ENCODE measurements at regions not wholly inside any gene's neighbourhood (a gene's known extent, or its start where the extent isn't known, plus 50 kb on each side); places are given as distances from the start of the nearest gene placed in this dataset.

DNA sequence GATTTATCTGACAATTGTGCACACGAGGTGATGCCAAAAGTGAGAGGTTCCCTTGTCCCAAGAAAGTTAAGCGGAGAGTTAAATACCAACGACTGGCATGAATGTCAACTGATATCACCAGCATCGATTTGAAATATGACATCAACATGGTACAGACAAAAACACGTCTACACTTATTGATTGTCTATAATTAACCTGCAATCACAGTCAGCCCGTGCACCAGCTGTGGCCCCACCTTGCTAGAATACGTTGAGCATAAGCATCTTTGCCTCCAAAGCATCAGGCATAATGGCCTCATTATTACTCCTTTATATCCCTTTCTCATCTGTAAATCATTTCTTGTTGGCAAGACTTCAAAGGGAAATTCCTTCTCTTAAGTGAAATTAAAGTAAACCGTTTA is 625.4 kb downstream of the IRX1 start:
- H3K9me3 Mint-ChIP-seq, result peaks cover 0 to 19% (median 8%) of the 10 kb centered on the region in 5 donors
- H3K9me3 ChIP-seq (ENCODE audit: low read length), result no peaks in the 10 kb centered on the region
- no peak overlapping the region for H3K27ac Mint-ChIP-seq
- H3K4me1 ChIP-seq (ENCODE audit: insufficient read depth, low read length), result no peaks in the 10 kb centered on the region
- H3K27ac ChIP-seq (ENCODE audit: low read depth, low read length), result no peak overlapping the region
- DNase-seq, result no peak
- no peaks in the 10 kb centered on the region for H3K36me3 ChIP-seq (ENCODE audit: insufficient read depth, low read length)
- H3K36me3 Mint-ChIP-seq, result no peaks in the 10 kb centered on the region
- H3K27me3 ChIP-seq (ENCODE audit: insufficient read depth, low read length, poor library complexity, severe bottlenecking), result no peaks in the 10 kb centered on the region
- H3K4me3 Mint-ChIP-seq, result no peak overlapping the region
- ChIA-PET CTCF (no interaction called here), POLR2A (no interaction called here)
- no peaks in the 10 kb centered on the region for H3K27me3 Mint-ChIP-seq
- no peaks in the 10 kb centered on the region for H3K4me1 Mint-ChIP-seq
- no peak overlapping the region for H3K4me3 ChIP-seq (ENCODE audit: low read length)

DNA sequence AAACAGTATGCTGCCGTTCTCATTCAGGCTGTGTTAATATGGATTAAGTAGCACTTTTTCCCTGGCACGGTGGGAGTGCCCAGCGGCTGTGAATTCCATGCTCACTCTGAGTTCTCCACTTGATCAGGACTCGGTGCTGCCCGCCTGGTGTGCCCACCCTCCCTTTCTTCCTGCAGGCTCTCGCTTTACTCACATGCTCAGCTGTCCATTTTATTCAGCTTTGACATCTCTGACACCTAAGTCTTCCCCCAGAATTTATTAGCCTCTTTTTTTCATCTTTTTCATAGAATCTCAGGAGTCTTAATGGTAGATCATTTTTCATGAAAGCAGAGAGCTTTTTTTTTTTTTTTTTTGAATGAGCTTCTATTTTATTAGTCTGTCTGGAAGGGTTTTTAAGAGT is 626.5 kb downstream of the IRX1 start:
- ChIA-PET CTCF (no interaction called here), POLR2A (no interaction called here)
- DNase-seq, result no peak
- Histone ChIP-seq H3K9me3 (ENCODE audit: low read length) (no peaks in the 10 kb centered on the region), H3K4me3 (ENCODE audit: low read length) (no peak overlapping the region), H3K36me3 (ENCODE audit: insufficient read depth, low read length) (no peaks in the 10 kb centered on the region), H3K27ac (ENCODE audit: low read depth, low read length) (no peak overlapping the region), H3K4me1 (ENCODE audit: insufficient read depth, low read length) (no peaks in the 10 kb centered on the region), H3K27me3 (ENCODE audit: insufficient read depth, low read length, poor library complexity, severe bottlenecking) (no peaks in the 10 kb centered on the region)
- no peaks in the 10 kb centered on the region for H3K36me3 Mint-ChIP-seq
- no peak overlapping the region for H3K4me3 Mint-ChIP-seq
- H3K27ac Mint-ChIP-seq, result no peak overlapping the region
- H3K27me3 Mint-ChIP-seq, result no peaks in the 10 kb centered on the region
- no peaks in the 10 kb centered on the region for H3K4me1 Mint-ChIP-seq
- peaks cover 0 to 19% (median 8%) of the 10 kb centered on the region in 5 donors for H3K9me3 Mint-ChIP-seq

DNA sequence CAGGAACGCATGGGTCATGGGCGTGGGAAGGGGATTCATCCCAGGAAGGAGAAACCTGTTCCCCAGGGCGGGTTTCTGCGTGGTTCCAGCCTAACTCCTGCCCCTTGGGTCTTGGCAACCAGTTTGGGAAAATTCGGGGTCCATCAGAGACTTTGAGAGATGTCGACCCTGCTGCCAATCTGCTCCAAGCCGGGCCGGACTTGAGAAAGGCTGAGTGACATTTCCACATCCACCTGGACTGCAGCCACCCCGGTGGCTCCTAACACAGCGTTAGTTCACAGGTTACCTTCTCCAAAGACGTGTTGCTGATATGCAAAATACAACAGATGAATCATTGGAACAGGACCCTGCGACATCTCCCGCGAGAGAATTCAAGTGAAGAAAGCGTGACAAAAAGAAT is 627.2 kb downstream of the IRX1 start:
- Histone ChIP-seq H3K27ac (ENCODE audit: low read depth, low read length) (no peak overlapping the region), H3K36me3 (ENCODE audit: insufficient read depth, low read length) (no peaks in the 10 kb centered on the region), H3K4me3 (ENCODE audit: low read length) (no peak overlapping the region), H3K27me3 (ENCODE audit: insufficient read depth, low read length, poor library complexity, severe bottlenecking) (no peaks in the 10 kb centered on the region), H3K4me1 (ENCODE audit: insufficient read depth, low read length) (no peaks in the 10 kb centered on the region), H3K9me3 (ENCODE audit: low read length) (no peaks in the 10 kb centered on the region)
- peaks cover 0 to 17% (median 8%) of the 10 kb centered on the region in 5 donors for H3K9me3 Mint-ChIP-seq
- ChIA-PET CTCF (no interaction called here), POLR2A (no interaction called here)
- no peaks in the 10 kb centered on the region for H3K4me1 Mint-ChIP-seq
- no peaks in the 10 kb centered on the region for H3K27me3 Mint-ChIP-seq
- DNase-seq, result no peak
- H3K4me3 Mint-ChIP-seq, result no peak overlapping the region
- no peak overlapping the region for H3K27ac Mint-ChIP-seq
- H3K36me3 Mint-ChIP-seq, result no peaks in the 10 kb centered on the region

DNA sequence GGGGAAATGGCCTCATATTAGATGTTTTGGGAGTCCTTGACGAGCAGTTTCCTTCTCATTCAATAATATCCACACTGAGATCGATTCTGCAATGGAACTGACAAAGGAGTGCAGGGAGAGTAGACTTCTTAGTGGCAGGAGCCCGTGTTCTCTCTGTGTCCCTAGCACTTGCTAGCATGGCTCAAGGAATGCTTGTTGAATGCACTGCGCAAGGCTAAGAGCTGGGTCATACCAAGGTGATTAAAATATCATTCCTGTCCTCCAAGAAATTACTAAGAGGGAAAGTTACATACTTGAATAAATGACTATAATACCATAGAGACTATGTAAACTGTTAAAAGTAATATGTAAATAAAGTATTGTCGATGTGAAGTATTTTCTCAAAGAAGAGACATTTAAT is 630.1 kb downstream of the IRX1 start:
- H3K4me1 ChIP-seq (ENCODE audit: insufficient read depth, low read length), result no peaks in the 10 kb centered on the region
- Mint-ChIP-seq H3K27me3 (no peaks in the 10 kb centered on the region), H3K9me3 (peaks cover 0 to 12% (median 8%) of the 10 kb centered on the region in 5 donors), H3K4me3 (no peak overlapping the region), H3K4me1 (no peaks in the 10 kb centered on the region), H3K27ac (no peak overlapping the region), H3K36me3 (no peaks in the 10 kb centered on the region)
- CTCF ChIA-PET, result no interaction called here
- no peak overlapping the region for H3K4me3 ChIP-seq (ENCODE audit: low read length)
- no peak overlapping the region for H3K27ac ChIP-seq (ENCODE audit: low read depth, low read length)
- no peaks in the 10 kb centered on the region for H3K36me3 ChIP-seq (ENCODE audit: insufficient read depth, low read length)
- no peaks in the 10 kb centered on the region for H3K27me3 ChIP-seq (ENCODE audit: insufficient read depth, low read length, poor library complexity, severe bottlenecking)
- POLR2A ChIA-PET, result no interaction called here
- no peak for DNase-seq
- H3K9me3 ChIP-seq (ENCODE audit: low read length), result no peaks in the 10 kb centered on the region

DNA sequence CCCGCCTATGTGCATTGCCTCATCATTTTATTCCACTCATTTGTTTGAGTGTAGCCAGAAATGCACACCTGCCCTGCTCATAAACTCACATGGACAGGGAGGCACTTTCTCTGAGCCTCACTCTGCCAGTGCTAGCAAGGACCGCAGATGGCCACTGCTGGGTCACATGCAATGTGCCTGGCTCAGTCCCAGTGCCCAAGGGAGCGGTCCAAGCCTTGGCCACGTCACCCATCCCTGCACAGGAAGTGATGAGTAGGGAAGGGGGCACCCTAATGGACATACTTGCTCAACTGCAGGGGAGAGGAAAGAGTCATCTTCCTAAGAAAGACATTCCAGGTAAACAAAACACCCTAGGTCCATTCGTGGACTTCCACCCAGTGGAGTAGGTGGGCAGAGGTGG is 630.9 kb downstream of the IRX1 start:
- Histone ChIP-seq H3K4me3 (ENCODE audit: low read length) (no peak overlapping the region), H3K36me3 (ENCODE audit: insufficient read depth, low read length) (no peaks in the 10 kb centered on the region), H3K9me3 (ENCODE audit: low read length) (no peaks in the 10 kb centered on the region), H3K27me3 (ENCODE audit: insufficient read depth, low read length, poor library complexity, severe bottlenecking) (no peaks in the 10 kb centered on the region), H3K4me1 (ENCODE audit: insufficient read depth, low read length) (no peaks in the 10 kb centered on the region), H3K27ac (ENCODE audit: low read depth, low read length) (no peak overlapping the region)
- Mint-ChIP-seq H3K36me3 (no peaks in the 10 kb centered on the region), H3K9me3 (peaks cover 0 to 12% (median 8%) of the 10 kb centered on the region in 5 donors), H3K27me3 (no peaks in the 10 kb centered on the region), H3K4me1 (no peaks in the 10 kb centered on the region), H3K27ac (no peak overlapping the region), H3K4me3 (no peak overlapping the region)
- no peak for DNase-seq
- ChIA-PET CTCF (no interaction called here), POLR2A (no interaction called here)

DNA sequence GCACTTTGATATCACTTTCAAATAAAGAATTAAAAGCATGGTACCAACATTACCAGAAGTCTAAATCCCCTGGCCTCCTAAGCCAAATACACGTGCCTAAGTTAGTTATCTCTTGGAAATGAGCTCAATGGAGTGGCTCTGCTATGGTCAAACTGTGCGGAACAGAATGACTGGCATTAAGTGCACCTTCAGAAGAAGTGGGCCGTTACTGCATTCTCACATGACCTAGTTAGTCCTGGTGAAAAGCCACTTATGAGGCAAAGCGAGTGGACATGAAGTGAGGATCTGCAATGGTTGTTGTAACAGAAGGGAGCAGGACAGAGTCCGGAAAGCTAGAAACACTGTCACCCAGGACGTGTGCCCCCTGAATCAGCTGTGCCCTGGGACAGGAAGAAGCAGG is 633.1 kb downstream of the IRX1 start:
- no peaks in the 10 kb centered on the region for H3K27me3 Mint-ChIP-seq
- no peak overlapping the region for H3K4me3 ChIP-seq (ENCODE audit: low read length)
- CTCF ChIA-PET, result no interaction called here
- no peak for DNase-seq
- H3K4me1 Mint-ChIP-seq, result no peaks in the 10 kb centered on the region
- H3K9me3 Mint-ChIP-seq, result peaks cover 4 to 14% (median 10%) of the 10 kb centered on the region in 5 donors
- H3K36me3 ChIP-seq (ENCODE audit: insufficient read depth, low read length), result no peaks in the 10 kb centered on the region
- no peak overlapping the region for H3K27ac ChIP-seq (ENCODE audit: low read depth, low read length)
- H3K4me3 Mint-ChIP-seq, result no peak overlapping the region
- no peaks in the 10 kb centered on the region for H3K9me3 ChIP-seq (ENCODE audit: low read length)
- H3K36me3 Mint-ChIP-seq, result no peaks in the 10 kb centered on the region
- no peak overlapping the region for H3K27ac Mint-ChIP-seq
- no peaks in the 10 kb centered on the region for H3K4me1 ChIP-seq (ENCODE audit: insufficient read depth, low read length)
- no peaks in the 10 kb centered on the region for H3K27me3 ChIP-seq (ENCODE audit: insufficient read depth, low read length, poor library complexity, severe bottlenecking)
- POLR2A ChIA-PET, result no interaction called here

DNA sequence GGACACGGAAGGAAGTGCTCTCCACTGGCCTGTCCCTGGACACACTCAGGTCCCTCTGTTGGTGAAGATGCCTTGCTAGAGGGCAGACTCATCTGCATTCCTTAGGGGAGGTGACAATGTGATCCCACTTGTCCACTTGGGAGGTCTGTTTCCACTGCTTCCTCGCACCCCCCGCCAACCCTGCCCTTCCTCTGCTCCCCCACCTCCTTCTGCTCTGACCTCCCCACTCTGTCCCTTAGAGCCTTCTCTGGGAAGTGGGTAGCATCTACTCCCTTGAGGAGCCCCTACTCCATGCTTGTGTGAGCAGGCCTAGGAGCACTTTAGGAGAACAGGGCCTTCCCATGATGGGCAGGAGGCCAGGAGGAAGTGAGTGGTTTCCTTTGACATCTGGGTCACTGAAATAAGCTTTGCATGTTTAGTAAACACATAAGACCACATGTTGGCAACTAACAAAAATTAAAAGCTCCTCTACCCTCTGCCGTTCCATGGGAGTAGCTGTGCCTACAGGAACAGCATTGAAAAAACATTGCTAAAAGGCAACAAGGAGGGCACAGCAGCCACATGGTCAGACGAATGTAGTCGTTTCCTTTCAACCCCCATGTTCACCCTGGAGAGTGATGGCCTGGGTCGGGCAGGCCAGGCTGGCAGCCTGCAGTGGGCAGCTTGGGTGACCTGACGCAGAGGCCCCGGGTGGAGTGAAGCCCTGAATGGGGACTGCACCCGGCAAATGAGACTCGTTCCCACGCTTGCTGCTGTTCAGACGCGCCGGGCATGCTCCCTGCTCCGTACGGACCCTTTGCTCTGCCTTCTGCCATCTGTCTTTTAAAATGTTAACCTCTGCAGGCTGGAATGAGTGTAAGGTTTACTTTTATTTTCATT is 634.0 kb downstream of the IRX1 start:
- Histone ChIP-seq H3K9me3 (ENCODE audit: low read length) (no peaks in the 10 kb centered on the region), H3K27ac (ENCODE audit: low read depth, low read length) (no peak overlapping the region), H3K4me3 (ENCODE audit: low read length) (no peak overlapping the region), H3K36me3 (ENCODE audit: insufficient read depth, low read length) (no peaks in the 10 kb centered on the region), H3K27me3 (ENCODE audit: insufficient read depth, low read length, poor library complexity, severe bottlenecking) (no peaks in the 10 kb centered on the region), H3K4me1 (ENCODE audit: insufficient read depth, low read length) (no peaks in the 10 kb centered on the region)
- H3K4me3 Mint-ChIP-seq, result no peak overlapping the region
- H3K27me3 Mint-ChIP-seq, result no peaks in the 10 kb centered on the region
- ChIA-PET CTCF (no interaction called here), POLR2A (no interaction called here)
- H3K9me3 Mint-ChIP-seq, result peaks cover 11 to 21% (median 12%) of the 10 kb centered on the region in 5 donors
- H3K4me1 Mint-ChIP-seq, result no peaks in the 10 kb centered on the region
- no peak for DNase-seq
- no peak overlapping the region for H3K27ac Mint-ChIP-seq
- H3K36me3 Mint-ChIP-seq, result no peaks in the 10 kb centered on the region

DNA sequence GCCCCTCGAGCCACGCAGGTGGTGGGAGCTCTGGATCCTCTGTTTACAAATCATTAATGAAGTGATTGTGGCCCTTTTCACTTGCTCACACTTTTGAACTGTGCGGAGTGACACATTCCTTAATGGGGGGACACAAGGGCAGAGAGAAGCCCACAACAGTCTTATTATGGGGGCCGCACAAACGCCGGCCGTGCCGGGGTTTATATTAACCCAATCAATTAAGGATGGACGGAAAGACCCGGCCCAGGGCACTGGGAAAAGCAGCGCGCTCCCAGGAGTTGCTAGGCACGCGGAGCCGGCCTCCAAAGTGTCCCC is 634.8 kb downstream of the IRX1 start:
- no peaks in the 10 kb centered on the region for H3K27me3 Mint-ChIP-seq
- Histone ChIP-seq H3K4me1 (ENCODE audit: insufficient read depth, low read length) (no peaks in the 10 kb centered on the region), H3K9me3 (ENCODE audit: low read length) (no peaks in the 10 kb centered on the region), H3K4me3 (ENCODE audit: low read length) (no peak overlapping the region), H3K36me3 (ENCODE audit: insufficient read depth, low read length) (no peaks in the 10 kb centered on the region), H3K27ac (ENCODE audit: low read depth, low read length) (no peak overlapping the region), H3K27me3 (ENCODE audit: insufficient read depth, low read length, poor library complexity, severe bottlenecking) (no peaks in the 10 kb centered on the region)
- no peaks in the 10 kb centered on the region for H3K4me1 Mint-ChIP-seq
- no peak overlapping the region for H3K27ac Mint-ChIP-seq
- CTCF ChIA-PET, result no interaction called here
- no peak overlapping the region for H3K4me3 Mint-ChIP-seq
- H3K9me3 Mint-ChIP-seq, result peaks cover 11 to 27% (median 16%) of the 10 kb centered on the region in 5 donors
- DNase-seq, result no peak
- no peaks in the 10 kb centered on the region for H3K36me3 Mint-ChIP-seq
- POLR2A ChIA-PET, result no interaction called here

Measured in CD8-positive, alpha-beta memory T cell (primary cell).